GM18870 (cell line): ENCODE measurements at regions not wholly inside any gene's neighbourhood (a gene's known extent, or its start where the extent isn't known, plus 50 kb on each side); places are given as distances from the start of the nearest gene placed in this dataset.
"Not testable (repeated sequence)": the region's sequence is repeated elsewhere in the genome, so short reads cannot be mapped to it uniquely, and the experiment has no call there.

ENCODE experiments used
- ATAC-seq: cut with Tn5 transposase; IDR thresholded peaks from one replicate; pipeline ENCODE4 v1.9.1; 2021; ENCODE audit warnings: moderate library complexity; ENCODE audit not compliant: unreplicated experiment

- ATAC-seq, result no peak
These were observed 161.8 kb downstream of the EDEM1 start for GRCh38 chr3:5349343-5349742.

- no peak for ATAC-seq
These were observed 169.6 kb downstream of the EDEM1 start for GRCh38 chr3:5357089-5357488.

GRCh38 chr3:5358911-5359310, 171.4 kb downstream of the EDEM1 start:
- no peak for ATAC-seq

- no peak for ATAC-seq
These were observed 172.9 kb downstream of the EDEM1 start for GRCh38 chr3:5360453-5360852.

- no peak for ATAC-seq
These were observed 179.2 kb downstream of the EDEM1 start for GRCh38 chr3:5366746-5367145.

- ATAC-seq, result not testable (repeated sequence)
These were observed 184.0 kb downstream of the EDEM1 start for GRCh38 chr3:5371555-5371954.

GRCh38 chr3:5376761-5377160, 189.3 kb downstream of the EDEM1 start:
- ATAC-seq, result no peak

GRCh38 chr3:5379266-5379665, 191.8 kb downstream of the EDEM1 start:
- not testable (repeated sequence) for ATAC-seq

- not testable (repeated sequence) for ATAC-seq
These were observed 196.2 kb downstream of the EDEM1 start for GRCh38 chr3:5383486-5384263.

- ATAC-seq, result no peak
These were observed 197.2 kb downstream of the EDEM1 start for GRCh38 chr3:5384557-5385236.

GRCh38 chr3:5388091-5388490, 200.6 kb downstream of the EDEM1 start:
- ATAC-seq, result no peak

GRCh38 chr3:5389057-5389456, 201.6 kb downstream of the EDEM1 start:
- ATAC-seq, result no peak

GRCh38 chr3:5390221-5390620, 202.7 kb downstream of the EDEM1 start:
- ATAC-seq, result no peak

GRCh38 chr3:5390936-5391625, 203.6 kb downstream of the EDEM1 start:
- ATAC-seq, result no peak

- ATAC-seq, result no peak
These were observed 213.5 kb downstream of the EDEM1 start for GRCh38 chr3:5401002-5401401.

- ATAC-seq, result no peak
These were observed 217.2 kb downstream of the EDEM1 start for GRCh38 chr3:5404718-5405117.

GRCh38 chr3:5411786-5412185, 224.3 kb downstream of the EDEM1 start:
- no peak for ATAC-seq

GRCh38 chr3:5423076-5423475, 235.6 kb downstream of the EDEM1 start:
- no peak for ATAC-seq

- no peak for ATAC-seq
These were observed 236.0 kb downstream of the EDEM1 start for GRCh38 chr3:5423523-5423922.

- ATAC-seq, result no peak
These were observed 237.9 kb downstream of the EDEM1 start for GRCh38 chr3:5425371-5425770.

GRCh38 chr3:5426094-5426883, 238.8 kb downstream of the EDEM1 start:
- ATAC-seq, result no peak
